Heart left ventricle (tissue), 16 donors: ENCODE measurements at regions not wholly inside any gene's neighbourhood (a gene's known extent, or its start where the extent isn't known, plus 50 kb on each side); places are given as distances from the start of the nearest gene placed in this dataset.

Experiments
- ATAC-seq, 4 donors: fragments of 200-7000 bp; cut with Tn5 transposase; one replicate each; pipeline ENCODE4 v1.9.1; 2020 to 2022; ENCODE audit warnings: moderate library complexity in 4 of 4, mild to moderate bottlenecking in 3 of 4, moderate number of reproducible peaks in 1 of 4
- DNase-seq, 5 donors: peaks; one replicate each; pipeline ENCODE4 v3.0.0-alpha.2; 2020
- H3K27ac ChIP-seq, 12 donors: fragments of 200-600 bp; sonication (generic) in 4 of 12; one replicate each; pipeline versions ENCODE4 v1.5.0 to v1.8.0; 2016 to 2022; ENCODE audit warnings: mild to moderate bottlenecking in 2 of 12
- H3K27me3 ChIP-seq, 9 donors: fragments of 200-600 bp; sonication (generic) in 2 of 9; one replicate each; pipeline versions ENCODE4 v1.5.1 to v1.8.0; 2016 to 2022; ENCODE audit warnings: mild to moderate bottlenecking in 3 of 9
- H3K36me3 ChIP-seq, 9 donors: fragments of 200-600 bp; sonication (generic) in 2 of 9; one replicate each; pipeline versions ENCODE4 v1.5.0 to v1.8.0; 2018 to 2022; ENCODE audit warnings: mild to moderate bottlenecking in 2 of 9
- H3K4me1 ChIP-seq, 12 donors: fragments of 200-600 bp; sonication (generic) in 4 of 12; one replicate each; pipeline versions ENCODE4 v1.5.0 to v1.8.0; 2016 to 2022; ENCODE audit warnings: mild to moderate bottlenecking in 3 of 12
- H3K4me3 ChIP-seq, 12 donors: fragments of 200-600 bp; sonication (generic) in 4 of 12; one replicate each; pipeline versions ENCODE4 v1.5.0 to v1.8.0; 2017 to 2022; ENCODE audit warnings: mild to moderate bottlenecking in 9 of 12, moderate library complexity in 4 of 12
- H3K9me3 ChIP-seq, 12 donors: fragments of 200-600 bp; sonication (generic) in 4 of 12; one replicate each; pipeline versions ENCODE4 v1.5.0 to v1.8.0; 2016 to 2022; ENCODE audit warnings: mild to moderate bottlenecking in 1 of 12
- POLR2A ChIP-seq, 2 donors: fragments of 450-650 bp; IDR thresholded peaks; one replicate each; pipeline ENCODE4 v1.6.1; 2017; ENCODE audit warnings: antibody characterized with exemption in 2 of 2, mild to moderate bottlenecking in 2 of 2, moderate library complexity in 2 of 2
- WGBS, 4 donors: extraction: QIAGEN DNeasy Blood & Tissue Kit in 2 of 4; methylation state at CpG; one replicate each; pipeline versions ENCODE4 v1.1.5 to v1.1.7; 2013 to 2018; 5-methylcytosine and 5-hydroxymethylcytosine counted together
- intact Hi-C, 10 donors: fragments of 100-400 bp; cut with DNase I; formaldehyde crosslinking; loops; one replicate each; pipeline versions ENCODE4 v1.11.1 to v1.14.2; 2022
- TF ChIP-seq, protein P1 (sequence below), 12 donors: fragments of 200-600 bp; sonication (generic) in 4 of 12; IDR thresholded peaks; one replicate each; pipeline versions ENCODE4 v1.5.0 to v1.8.0; 2018 to 2022; ENCODE audit warnings: antibody characterized with exemption in 12 of 12, mild to moderate bottlenecking in 5 of 12
- donor health status: ischemic (EF 13 %, LVEDD 7.1; RV severe dilation, severe dysfunction).
- donor health status: healthy with polysubstance abuse.
- donor health status: DM: no; HTN: yes; CAD: no.
- donor health status: DM: no; HTN: no; CAD: no.
- donor health status: ischemic (EF 25% LVEDD 6.9; RV normal size, moderate dysfunction).
- donor health status: ischemic (EF 25% LVEDD 5.7; RV mildly dilated, moderate dysfunction).
- donor health status: healthy.
- donor health status: DM: yes; HTN: yes; CAD: no.
- donor health status: ischemic (EF 35%, LVEDD 5.7; RV mildly dilated, moderate dysfunction).
- donor health status: nonischemic (EF 11% LVEDD 7.7; RV severe dilation, severe dysfunction).
- donor health status: DM: yes; HTN: yes; CAD: no.
- donor health status: PGD.
- donor health status: ischemic (EF 29% LVEDD 5.4; RV normal size, mild dysfunction).
- donor health status: nonischemic (EF 23%, LVEDD 6.1; RV moderate dilation, normal function).

- TF ChIP-seq POLR2A (IDR thresholded peaks at IDR 0.05): no peak
- TF ChIP-seq, protein P1, sequence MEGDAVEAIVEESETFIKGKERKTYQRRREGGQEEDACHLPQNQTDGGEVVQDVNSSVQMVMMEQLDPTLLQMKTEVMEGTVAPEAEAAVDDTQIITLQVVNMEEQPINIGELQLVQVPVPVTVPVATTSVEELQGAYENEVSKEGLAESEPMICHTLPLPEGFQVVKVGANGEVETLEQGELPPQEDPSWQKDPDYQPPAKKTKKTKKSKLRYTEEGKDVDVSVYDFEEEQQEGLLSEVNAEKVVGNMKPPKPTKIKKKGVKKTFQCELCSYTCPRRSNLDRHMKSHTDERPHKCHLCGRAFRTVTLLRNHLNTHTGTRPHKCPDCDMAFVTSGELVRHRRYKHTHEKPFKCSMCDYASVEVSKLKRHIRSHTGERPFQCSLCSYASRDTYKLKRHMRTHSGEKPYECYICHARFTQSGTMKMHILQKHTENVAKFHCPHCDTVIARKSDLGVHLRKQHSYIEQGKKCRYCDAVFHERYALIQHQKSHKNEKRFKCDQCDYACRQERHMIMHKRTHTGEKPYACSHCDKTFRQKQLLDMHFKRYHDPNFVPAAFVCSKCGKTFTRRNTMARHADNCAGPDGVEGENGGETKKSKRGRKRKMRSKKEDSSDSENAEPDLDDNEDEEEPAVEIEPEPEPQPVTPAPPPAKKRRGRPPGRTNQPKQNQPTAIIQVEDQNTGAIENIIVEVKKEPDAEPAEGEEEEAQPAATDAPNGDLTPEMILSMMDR (IDR thresholded peaks at IDR 0.05): no peak
- H3K4me3 ChIP-seq: no peak overlapping the region
- no peaks in the 10 kb centered on the region for H3K36me3 ChIP-seq
- intact Hi-C loops: loop anchor here in 1 of 10 donors (10.0 kb wide), 1 partner anchor 202 kb away; no protein-coding TSS in a partner anchor
- no peak for ATAC-seq
- no peaks in the 10 kb centered on the region for H3K27me3 ChIP-seq
- WGBS, 4 donors: 90 to 94% (median 92%) methylated on average over 14 of the region's 14 CpGs
- H3K9me3 ChIP-seq: peaks cover 0 to 6% (median 0%) of the 10 kb centered on the region in 12 donors
- no peak overlapping the region for H3K27ac ChIP-seq
- no peak for DNase-seq
- H3K4me1 ChIP-seq: no peaks in the 10 kb centered on the region
Observed at GRCh38 chr2:128526455-128526976, 207.8 kb upstream of the HS6ST1 start.

GRCh38 chr2:128528133-128528532 is 209.5 kb upstream of the HS6ST1 start:
- Histone ChIP-seq H3K36me3 (no peaks in the 10 kb centered on the region), H3K27me3 (no peaks in the 10 kb centered on the region), H3K9me3 (peaks cover 0 to 6% (median 0%) of the 10 kb centered on the region in 12 donors), H3K27ac (no peak overlapping the region), H3K4me3 (no peak overlapping the region), H3K4me1 (no peaks in the 10 kb centered on the region)
- intact Hi-C loops: loop anchor here in 1 of 10 donors (10.0 kb wide), 1 partner anchor 203 kb away; no protein-coding TSS in a partner anchor
- TF ChIP-seq POLR2A (IDR thresholded peaks at IDR 0.05): no peak
- TF ChIP-seq, protein P1 (IDR thresholded peaks at IDR 0.05): no peak
- no peak for DNase-seq
- WGBS, 4 donors: 74 to 91% (median 90%) methylated on average over 5 of the region's 5 CpGs
- no peak for ATAC-seq

- TF ChIP-seq, protein P1 (IDR thresholded peaks at IDR 0.05): no peak
- TF ChIP-seq POLR2A (IDR thresholded peaks at IDR 0.05): no peak
- DNase-seq (no peak), ATAC-seq (no peak)
- Histone ChIP-seq H3K36me3 (no peaks in the 10 kb centered on the region), H3K27ac (no peak overlapping the region), H3K4me3 (no peak overlapping the region), H3K9me3 (no peaks in the 10 kb centered on the region), H3K4me1 (no peaks in the 10 kb centered on the region), H3K27me3 (no peaks in the 10 kb centered on the region)
- 81 to 92% (median 87%) methylated on average over 4 of the region's 4 CpGs for WGBS, 4 donors
- intact Hi-C loops: loop anchor here in 6 of 10 donors (5.0 to 10.0 kb wide), 2 partner anchors 205 to 208 kb away; no protein-coding TSS in a partner anchor
Observed at GRCh38 chr2:128530025-128530573, 211.4 kb upstream of the HS6ST1 start.

DNA sequence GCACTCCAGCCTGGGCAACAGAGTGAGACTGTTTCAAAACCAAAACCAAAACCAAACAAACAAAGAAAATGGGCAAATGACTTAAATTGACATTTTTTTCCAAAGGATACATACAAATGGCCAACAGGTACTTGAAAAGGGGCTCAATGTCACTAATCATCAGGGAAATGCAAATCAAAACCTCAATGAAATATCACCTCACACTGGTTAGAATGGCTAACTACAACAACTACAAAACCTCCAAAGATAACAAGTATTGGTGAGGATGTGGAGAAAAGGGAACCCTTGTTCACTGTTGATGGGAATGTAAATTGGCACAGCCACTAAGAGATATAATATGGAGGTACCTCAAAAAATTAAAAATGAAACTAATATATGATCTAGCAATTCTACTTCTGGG is 213.2 kb upstream of the HS6ST1 start:
- Histone ChIP-seq H3K9me3 (no peaks in the 10 kb centered on the region), H3K36me3 (no peaks in the 10 kb centered on the region), H3K4me3 (no peak overlapping the region), H3K4me1 (no peaks in the 10 kb centered on the region), H3K27ac (no peak overlapping the region), H3K27me3 (no peaks in the 10 kb centered on the region)
- DNase-seq: no peak
- ATAC-seq: no peak
- no peak for TF ChIP-seq POLR2A (IDR thresholded peaks at IDR 0.05)
- TF ChIP-seq, protein P1 (IDR thresholded peaks at IDR 0.05): peak in 9 of 12 donors; percentile 21 to 49 (median 28)
- intact Hi-C loops: loop anchor here in 7 of 10 donors (2.0 to 10.0 kb wide), 3 partner anchors 207 to 211 kb away; no protein-coding TSS in a partner anchor
